Tibial nerve (tissue), 4 donors: ENCODE measurements at regions not wholly inside any gene's neighbourhood (a gene's known extent, or its start where the extent isn't known, plus 50 kb on each side); places are given as distances from the start of the nearest gene placed in this dataset.
"Not testable (repeated sequence)": the region's sequence is repeated elsewhere in the genome, so short reads cannot be mapped to it uniquely, and the experiment has no call there.

Experiments used
- DNase-seq, 2 donors: peaks; one replicate each; pipeline ENCODE4 v3.0.0-alpha.2; 2019; ENCODE audit warnings: low spot score in 2 of 2
- H3K27ac ChIP-seq, 4 donors: fragments of 200-600 bp; sonication (generic) in 3 of 4; one replicate each; pipeline ENCODE4 v1.5.1; 2017 to 2019; ENCODE audit warnings: mild to moderate bottlenecking in 1 of 4
- H3K27me3 ChIP-seq, 2 donors: fragments of 200-600 bp; sonication (generic) in 1 of 2; one replicate each; pipeline versions ENCODE4 v1.5.1 to v1.6.0; 2017 to 2019
- H3K36me3 ChIP-seq, 3 donors: fragments of 200-600 bp; sonication (generic); one replicate each; pipeline ENCODE4 v1.5.1; 2018 to 2019
- H3K4me1 ChIP-seq, 4 donors: fragments of 200-600 bp; sonication (generic) in 3 of 4; one replicate each; pipeline ENCODE4 v1.5.1; 2017 to 2019
- H3K4me3 ChIP-seq, 4 donors: fragments of 200-600 bp; sonication (generic) in 3 of 4; one replicate each; pipeline ENCODE4 v1.5.1; 2017 to 2019; ENCODE audit warnings: mild to moderate bottlenecking in 1 of 4, moderate library complexity in 1 of 4
- H3K9me3 ChIP-seq, 4 donors: fragments of 200-600 bp; sonication (generic) in 3 of 4; one replicate each; pipeline ENCODE4 v1.5.1; 2017 to 2019
- EP300 ChIP-seq, 2 donors: sonication (generic); formaldehyde crosslinking; IDR thresholded peaks; one replicate each; pipeline ENCODE4 v1.6.1; 2017; ENCODE audit warnings: antibody characterized with exemption in 2 of 2, mild to moderate bottlenecking in 1 of 2
- POLR2A ChIP-seq, 2 donors: fragments of 450-650 bp; IDR thresholded peaks; one replicate each; pipeline ENCODE4 v1.6.1; 2017; ENCODE audit warnings: antibody characterized with exemption in 2 of 2, mild to moderate bottlenecking in 2 of 2, moderate library complexity in 2 of 2
- WGBS, 2 donors: methylation state at CpG; one replicate each; pipeline ENCODE4 v1.1.5; 2018; 5-methylcytosine and 5-hydroxymethylcytosine counted together
- TF ChIP-seq, protein P1 (sequence below), 5 experiments: fragments of 200-600 bp in 3 of 5; fragments of 450-650 bp in 2 of 5; sonication (generic) in 3 of 5; IDR thresholded peaks; one replicate each; pipeline ENCODE4 v1.5.1; 2016 to 2019; ENCODE audit warnings: antibody characterized with exemption in 5 of 5, mild to moderate bottlenecking in 3 of 5, moderate library complexity in 2 of 5

DNA sequence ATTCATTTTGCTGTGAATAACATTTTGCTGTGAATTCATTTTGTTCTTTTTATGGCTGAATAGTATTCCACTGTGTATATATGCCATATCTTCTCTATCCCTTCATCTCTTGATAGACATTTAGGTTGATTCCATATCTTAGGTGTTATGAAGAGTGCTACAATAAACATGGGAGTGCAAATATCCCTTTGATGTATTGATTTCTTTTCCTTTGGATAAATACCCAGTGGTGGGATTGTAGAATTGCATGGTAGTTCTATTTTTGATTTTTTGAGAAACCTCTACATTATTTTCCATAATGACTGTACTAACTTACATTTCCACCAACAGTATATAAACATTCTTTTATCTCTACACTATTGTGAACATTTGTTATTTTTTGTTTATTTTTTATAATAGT lies 555.9 kb downstream of the PDHA2 start:
- Histone ChIP-seq H3K36me3 (no peaks in the 10 kb centered on the region), H3K4me1 (no peaks in the 10 kb centered on the region), H3K9me3 (no peaks in the 10 kb centered on the region), H3K4me3 (no peak overlapping the region), H3K27me3 (no peaks in the 10 kb centered on the region), H3K27ac (no peak overlapping the region)
- DNase-seq, result no peak
- TF ChIP-seq EP300 (IDR thresholded peaks at IDR 0.05) (no peak), POLR2A (IDR thresholded peaks at IDR 0.05) (no peak)
- TF ChIP-seq, protein P1, sequence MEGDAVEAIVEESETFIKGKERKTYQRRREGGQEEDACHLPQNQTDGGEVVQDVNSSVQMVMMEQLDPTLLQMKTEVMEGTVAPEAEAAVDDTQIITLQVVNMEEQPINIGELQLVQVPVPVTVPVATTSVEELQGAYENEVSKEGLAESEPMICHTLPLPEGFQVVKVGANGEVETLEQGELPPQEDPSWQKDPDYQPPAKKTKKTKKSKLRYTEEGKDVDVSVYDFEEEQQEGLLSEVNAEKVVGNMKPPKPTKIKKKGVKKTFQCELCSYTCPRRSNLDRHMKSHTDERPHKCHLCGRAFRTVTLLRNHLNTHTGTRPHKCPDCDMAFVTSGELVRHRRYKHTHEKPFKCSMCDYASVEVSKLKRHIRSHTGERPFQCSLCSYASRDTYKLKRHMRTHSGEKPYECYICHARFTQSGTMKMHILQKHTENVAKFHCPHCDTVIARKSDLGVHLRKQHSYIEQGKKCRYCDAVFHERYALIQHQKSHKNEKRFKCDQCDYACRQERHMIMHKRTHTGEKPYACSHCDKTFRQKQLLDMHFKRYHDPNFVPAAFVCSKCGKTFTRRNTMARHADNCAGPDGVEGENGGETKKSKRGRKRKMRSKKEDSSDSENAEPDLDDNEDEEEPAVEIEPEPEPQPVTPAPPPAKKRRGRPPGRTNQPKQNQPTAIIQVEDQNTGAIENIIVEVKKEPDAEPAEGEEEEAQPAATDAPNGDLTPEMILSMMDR (IDR thresholded peaks at IDR 0.05), result no peak

DNA sequence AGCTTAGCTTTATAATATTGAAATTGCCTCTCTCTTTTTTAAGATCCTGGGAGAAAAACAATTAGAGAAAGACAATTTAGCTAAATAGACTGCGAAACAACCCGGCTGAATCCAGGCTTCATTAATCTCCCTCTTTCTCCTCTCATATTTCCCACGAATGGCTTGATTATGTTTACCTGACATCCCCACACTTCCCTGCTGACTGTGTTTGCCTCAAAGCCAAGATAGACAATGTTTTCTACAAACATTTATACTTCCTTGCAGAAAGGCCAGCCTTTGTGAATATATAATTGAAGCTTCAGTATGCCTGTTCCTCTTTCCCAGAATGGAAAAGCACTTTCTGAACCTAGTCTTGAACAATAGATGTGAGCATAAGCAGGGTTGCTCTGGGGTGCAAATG lies 566.8 kb downstream of the PDHA2 start:
- Histone ChIP-seq H3K36me3 (no peaks in the 10 kb centered on the region), H3K4me1 (no peaks in the 10 kb centered on the region), H3K9me3 (no peaks in the 10 kb centered on the region), H3K27ac (no peak overlapping the region), H3K27me3 (no peaks in the 10 kb centered on the region), H3K4me3 (no peak overlapping the region)
- no peak for DNase-seq
- WGBS, 2 donors, result 37 to 46% methylated on average over 3 of the region's 3 CpGs
- TF ChIP-seq POLR2A (IDR thresholded peaks at IDR 0.05) (no peak), EP300 (IDR thresholded peaks at IDR 0.05) (no peak)
- TF ChIP-seq, protein P1 (IDR thresholded peaks at IDR 0.05), result no peak

DNA sequence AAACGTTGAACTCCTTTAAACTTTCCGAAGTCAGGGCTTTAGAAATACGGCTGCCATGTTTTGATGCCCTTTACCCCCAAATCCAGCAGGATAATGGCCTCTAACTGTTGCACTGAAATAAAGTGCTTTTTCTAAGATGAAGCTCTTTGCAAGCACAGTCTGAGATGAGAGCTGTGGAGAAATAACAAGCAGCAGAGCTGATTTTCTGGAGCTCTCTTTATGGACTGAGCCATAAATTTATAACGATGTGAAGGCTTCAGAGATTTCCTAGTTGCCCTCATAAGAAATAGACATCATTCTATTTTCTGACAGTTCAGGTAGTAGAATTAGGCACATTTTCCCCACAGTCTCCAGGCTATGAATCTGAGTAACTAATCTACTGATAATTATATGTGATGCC lies 567.3 kb downstream of the PDHA2 start:
- no peaks in the 10 kb centered on the region for H3K4me1 ChIP-seq
- 29 to 32% methylated on average over 4 of the region's 4 CpGs for WGBS, 2 donors
- no peak overlapping the region for H3K4me3 ChIP-seq
- no peak for DNase-seq
- H3K27me3 ChIP-seq, result no peaks in the 10 kb centered on the region
- H3K36me3 ChIP-seq, result no peaks in the 10 kb centered on the region
- no peak for TF ChIP-seq EP300 (IDR thresholded peaks at IDR 0.05)
- no peak for TF ChIP-seq POLR2A (IDR thresholded peaks at IDR 0.05)
- TF ChIP-seq, protein P1 (IDR thresholded peaks at IDR 0.05), result no peak
- no peak overlapping the region for H3K27ac ChIP-seq
- no peaks in the 10 kb centered on the region for H3K9me3 ChIP-seq

DNA sequence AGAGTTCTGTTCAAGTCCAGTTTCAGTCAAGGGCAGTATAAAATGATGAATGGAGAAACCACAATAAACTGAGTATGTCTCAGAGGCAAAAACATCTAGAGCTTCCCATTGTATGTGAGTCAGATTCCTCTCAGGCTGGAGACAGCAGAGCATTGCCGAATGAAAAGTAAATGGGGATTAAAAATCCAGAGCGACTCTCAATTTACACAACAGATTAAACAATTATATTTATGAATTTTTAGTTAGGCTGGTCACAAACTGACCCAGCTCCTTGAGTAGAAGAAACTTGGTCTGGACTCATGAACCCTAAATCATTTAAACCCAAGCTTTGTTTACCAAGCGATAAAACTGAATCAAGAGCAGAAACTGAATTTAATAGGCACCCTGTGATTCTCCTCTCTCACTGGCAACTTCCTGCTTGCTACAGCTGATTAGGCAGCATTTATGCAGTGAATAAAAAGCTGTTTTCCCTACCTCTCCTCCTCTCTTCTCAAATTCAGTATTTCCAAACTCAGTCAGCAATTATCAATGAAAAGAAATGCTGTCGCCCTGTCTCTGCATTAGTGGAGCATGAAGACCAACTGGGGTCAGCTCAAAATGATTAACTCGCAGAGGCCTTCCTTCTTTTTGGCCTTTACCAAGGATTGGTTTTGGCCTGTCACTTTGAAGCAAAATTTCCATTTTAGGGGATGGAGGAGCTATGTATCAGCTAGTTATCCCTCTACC lies 568.0 kb downstream of the PDHA2 start:
- TF ChIP-seq, protein P1 (IDR thresholded peaks at IDR 0.05), result no peak
- TF ChIP-seq POLR2A (IDR thresholded peaks at IDR 0.05), result no peak
- TF ChIP-seq EP300 (IDR thresholded peaks at IDR 0.05), result no peak

GRCh38 chr4:96414853-96415252 lies 575.0 kb downstream of the PDHA2 start:
- not testable (repeated sequence) for H3K4me1 ChIP-seq, H3K9me3 ChIP-seq, H3K27ac ChIP-seq, H3K36me3 ChIP-seq, H3K27me3 ChIP-seq, DNase-seq, H3K4me3 ChIP-seq
- 92 to 97% methylated on average over 18 to 21 of the region's 21 CpGs for WGBS, 2 donors

More for the DNA sequence above, 568.0 kb downstream of the PDHA2 start:
- Histone ChIP-seq H3K4me1 (no peaks in the 10 kb centered on the region), H3K27me3 (no peaks in the 10 kb centered on the region), H3K9me3 (no peaks in the 10 kb centered on the region), H3K27ac (no peak overlapping the region), H3K36me3 (no peaks in the 10 kb centered on the region), H3K4me3 (no peak overlapping the region)
- no peak for DNase-seq
- WGBS, 2 donors, result 69 to 77% methylated on average over 5 of the region's 5 CpGs

DNA sequence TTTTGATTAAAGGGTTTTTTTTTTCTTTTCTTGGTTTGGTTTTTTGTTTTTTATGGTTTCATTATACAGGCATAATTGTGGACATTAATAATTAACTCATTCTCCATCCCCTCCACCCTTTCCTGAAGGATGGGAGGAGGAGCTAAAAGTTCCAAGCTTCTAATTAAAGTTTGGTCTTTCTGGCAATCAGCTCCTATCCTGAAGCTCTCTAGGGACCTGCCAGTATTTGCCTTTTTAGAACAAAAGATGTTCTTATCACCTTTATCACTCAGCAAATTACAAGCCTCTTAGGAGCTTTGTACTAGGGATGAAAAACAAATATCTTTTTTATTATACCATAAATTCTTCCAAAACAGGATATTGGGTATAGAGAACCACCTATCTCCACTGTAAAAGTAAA lies 589.8 kb downstream of the PDHA2 start:
- no peaks in the 10 kb centered on the region for H3K9me3 ChIP-seq
- no peak for DNase-seq
- TF ChIP-seq, protein P1 (IDR thresholded peaks at IDR 0.05), result no peak
- no peak for TF ChIP-seq EP300 (IDR thresholded peaks at IDR 0.05)
- TF ChIP-seq POLR2A (IDR thresholded peaks at IDR 0.05), result no peak
- no peaks in the 10 kb centered on the region for H3K36me3 ChIP-seq
- H3K4me1 ChIP-seq, result no peaks in the 10 kb centered on the region
- no peak overlapping the region for H3K4me3 ChIP-seq
- no peaks in the 10 kb centered on the region for H3K27me3 ChIP-seq
- H3K27ac ChIP-seq, result no peak overlapping the region
